ENCODE measurements at regions not wholly inside any gene's neighbourhood (a gene's known extent, or its start where the extent isn't known, plus 50 kb on each side); places are given as distances from the start of the nearest gene placed in this dataset.

GRCh38 chr11:103545551-103545950 lies 436.3 kb downstream of the DYNC2H1 start:
- no peak for TF ChIP-seq CTCF (conservative IDR thresholded peaks at IDR 0.05 in 1 of 2, IDR thresholded peaks at IDR 0.05 in 1 of 2; ENCODE audit: low read depth in 1 of 2, low read length in 2 of 2)
- no peak for TF ChIP-seq EZH2 (IDR thresholded peaks at IDR 0.05; ENCODE audit: low read length, missing control alignments)
